Naive B cell (primary cell): ENCODE measurements at regions not wholly inside any gene's neighbourhood (a gene's known extent, or its start where the extent isn't known, plus 50 kb on each side); places are given as distances from the start of the nearest gene placed in this dataset.
"Not testable (repeated sequence)": the region's sequence is repeated elsewhere in the genome, so short reads cannot be mapped to it uniquely, and the experiment has no call there.

Source experiments
- ATAC-seq, 2 donors: fragments of 150-1000 bp; cut with Tn5 transposase; 2 replicates each; pipeline ENCODE4 v1.10.0; 2021; ENCODE audit warnings: low read depth in 2 of 2, mild to moderate bottlenecking in 2 of 2, moderate library complexity in 2 of 2
- DNase-seq: peaks from one replicate; pipeline ENCODE4 v3.0.0; 2022
- H3K27ac Mint-ChIP-seq, 6 donors: one replicate each; pipeline ENCODE4 v1.8.0; 2020 to 2022; ENCODE audit warnings: mild to moderate bottlenecking in 6 of 6, mixed read lengths in 6 of 6, moderate library complexity in 5 of 6, inconsistent platforms in 2 of 6
- H3K27me3 Mint-ChIP-seq, 3 donors: one replicate each; pipeline ENCODE4 v1.8.0; 2021 to 2022; ENCODE audit warnings: mixed read lengths in 3 of 3, mild to moderate bottlenecking in 1 of 3
- H3K36me3 Mint-ChIP-seq, 2 donors: one replicate each; pipeline ENCODE4 v1.8.0; 2020 to 2022; ENCODE audit warnings: mixed read lengths in 2 of 2, inconsistent platforms in 1 of 2, mild to moderate bottlenecking in 1 of 2
- H3K4me1 Mint-ChIP-seq, 3 donors: one replicate each; pipeline ENCODE4 v1.8.0; 2020 to 2022; ENCODE audit warnings: mixed read lengths in 3 of 3, inconsistent platforms in 1 of 3, mild to moderate bottlenecking in 1 of 3, moderate library complexity in 1 of 3
- H3K4me3 Mint-ChIP-seq, 8 donors: one replicate each; pipeline ENCODE4 v1.8.0; 2020 to 2022; ENCODE audit warnings: mild to moderate bottlenecking in 8 of 8, mixed read lengths in 8 of 8, moderate library complexity in 8 of 8, inconsistent platforms in 2 of 8
- H3K9me3 Mint-ChIP-seq, 7 donors: one replicate each; pipeline ENCODE4 v1.8.0; 2020 to 2022; ENCODE audit warnings: mixed read lengths in 7 of 7, mild to moderate bottlenecking in 5 of 7, inconsistent platforms in 2 of 7, moderate library complexity in 1 of 7

DNA sequence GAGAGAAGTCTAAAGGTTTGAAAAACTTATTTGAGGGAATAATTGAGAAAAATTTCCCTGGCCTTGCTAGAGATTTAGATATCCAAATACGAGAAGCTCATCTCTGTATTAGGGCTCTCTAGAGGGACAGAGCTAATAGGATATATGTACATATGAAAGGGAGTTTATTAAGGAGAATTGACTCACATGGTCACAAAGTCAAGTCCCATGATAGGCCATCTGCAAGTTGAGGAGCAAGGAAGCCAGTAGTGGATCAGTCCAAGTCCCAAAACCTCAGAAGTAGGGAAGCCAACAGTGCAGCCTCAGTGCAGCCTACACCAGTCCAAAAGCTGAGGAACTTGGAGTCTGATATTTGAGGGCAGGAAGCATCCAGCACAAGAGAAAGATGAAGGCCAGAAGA lies 126.7 kb downstream of the PJA2 start:
- Mint-ChIP-seq H3K9me3 (peaks cover 9 to 52% (median 32%) of the 10 kb centered on the region in 7 donors), H3K36me3 (peaks cover 30 to 33% of the 10 kb centered on the region in 2 donors)
- not testable (repeated sequence) for ATAC-seq, H3K4me3 Mint-ChIP-seq, H3K4me1 Mint-ChIP-seq, DNase-seq, H3K27ac Mint-ChIP-seq, H3K27me3 Mint-ChIP-seq

GRCh38 chr5:109281136-109281690 lies 128.6 kb downstream of the PJA2 start:
- no peaks in the 10 kb centered on the region for H3K4me1 Mint-ChIP-seq
- no peak for ATAC-seq
- peak overlapping the region in 1 of 8 donors; percentile 57 for H3K4me3 Mint-ChIP-seq
- H3K27me3 Mint-ChIP-seq: no peaks in the 10 kb centered on the region
- H3K27ac Mint-ChIP-seq: no peak overlapping the region
- peaks cover 6 to 33% (median 16%) of the 10 kb centered on the region in 7 donors for H3K9me3 Mint-ChIP-seq
- DNase-seq: no peak
- peaks cover 25 to 26% of the 10 kb centered on the region in 2 donors for H3K36me3 Mint-ChIP-seq

- ATAC-seq (no peak), DNase-seq (no peak)
- Mint-ChIP-seq H3K27ac (no peak overlapping the region), H3K4me3 (no peak overlapping the region), H3K27me3 (no peaks in the 10 kb centered on the region), H3K36me3 (no peaks in the 10 kb centered on the region), H3K9me3 (peaks cover 0 to 7% (median 0%) of the 10 kb centered on the region in 7 donors), H3K4me1 (no peaks in the 10 kb centered on the region)
These were observed 131.6 kb downstream of the PJA2 start for GRCh38 chr5:109278141-109278540.

- Mint-ChIP-seq H3K27ac (no peak overlapping the region), H3K36me3 (peaks cover 0 to under 1% of the 10 kb centered on the region in 2 donors), H3K4me1 (no peaks in the 10 kb centered on the region), H3K27me3 (no peaks in the 10 kb centered on the region), H3K4me3 (no peak overlapping the region), H3K9me3 (peaks cover 0 to 23% (median 11%) of the 10 kb centered on the region in 7 donors)
- DNase-seq: no peak
- ATAC-seq: no peak
These were observed 133.9 kb downstream of the PJA2 start for GRCh38 chr5:109275919-109276318.

- H3K9me3 Mint-ChIP-seq: peaks cover 4 to 40% (median 21%) of the 10 kb centered on the region in 7 donors
- H3K4me1 Mint-ChIP-seq: no peaks in the 10 kb centered on the region
- no peaks in the 10 kb centered on the region for H3K27me3 Mint-ChIP-seq
- DNase-seq (no peak), ATAC-seq (no peak)
- peaks cover 0 to 11% of the 10 kb centered on the region in 2 donors for H3K36me3 Mint-ChIP-seq
- H3K27ac Mint-ChIP-seq: no peak overlapping the region
- no peak overlapping the region for H3K4me3 Mint-ChIP-seq
These were observed 136.2 kb downstream of the PJA2 start for GRCh38 chr5:109273594-109273993.

DNA sequence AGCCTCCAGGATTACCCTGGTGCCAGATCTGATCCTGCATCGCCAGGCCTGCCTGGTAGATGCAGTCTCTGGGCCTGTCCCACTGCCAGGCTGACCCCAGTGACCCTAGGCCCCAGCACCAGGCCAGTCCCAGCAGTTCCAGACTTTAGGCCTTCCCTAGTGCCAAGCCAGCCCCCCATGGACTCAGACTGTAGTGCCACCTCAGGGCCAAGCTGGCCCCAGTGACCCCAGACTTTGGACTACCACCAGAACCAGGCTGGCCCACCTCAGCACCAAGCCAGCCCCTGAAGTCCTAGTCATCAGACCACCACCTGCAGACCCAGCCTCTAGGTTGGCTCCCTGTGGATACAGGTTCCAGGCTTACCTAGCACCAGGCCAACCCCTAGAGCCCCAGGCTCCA lies 142.5 kb downstream of the PJA2 start:
- Mint-ChIP-seq H3K4me3 (no peak overlapping the region), H3K4me1 (no peaks in the 10 kb centered on the region), H3K27me3 (no peaks in the 10 kb centered on the region), H3K27ac (no peak overlapping the region), H3K9me3 (peaks cover 4 to 40% (median 20%) of the 10 kb centered on the region in 7 donors), H3K36me3 (peaks cover 0 to 11% of the 10 kb centered on the region in 2 donors)
- DNase-seq (no peak), ATAC-seq (no peak)

GRCh38 chr5:109258755-109259154 lies 151.0 kb downstream of the PJA2 start:
- H3K4me3 Mint-ChIP-seq: no peak overlapping the region
- peaks cover 6 to 13% of the 10 kb centered on the region in 2 donors for H3K36me3 Mint-ChIP-seq
- no peak for ATAC-seq
- no peaks in the 10 kb centered on the region for H3K4me1 Mint-ChIP-seq
- no peaks in the 10 kb centered on the region for H3K27me3 Mint-ChIP-seq
- peaks cover 0 to 8% (median 2%) of the 10 kb centered on the region in 7 donors for H3K9me3 Mint-ChIP-seq
- H3K27ac Mint-ChIP-seq: peak overlapping the region in 1 of 6 donors; percentile 64
- no peak for DNase-seq

GRCh38 chr5:109256486-109256885 lies 153.3 kb downstream of the PJA2 start:
- no peak overlapping the region for H3K27ac Mint-ChIP-seq
- H3K27me3 Mint-ChIP-seq: no peaks in the 10 kb centered on the region
- peaks cover 6 to 13% of the 10 kb centered on the region in 2 donors for H3K36me3 Mint-ChIP-seq
- H3K4me3 Mint-ChIP-seq: no peak overlapping the region
- no peak for DNase-seq
- ATAC-seq: no peak
- no peaks in the 10 kb centered on the region for H3K4me1 Mint-ChIP-seq
- H3K9me3 Mint-ChIP-seq: peaks cover 0 to 8% (median 2%) of the 10 kb centered on the region in 7 donors

GRCh38 chr5:109254511-109254910 lies 155.3 kb downstream of the PJA2 start:
- Mint-ChIP-seq H3K4me1 (no peaks in the 10 kb centered on the region), H3K9me3 (peaks cover 0 to 8% (median 2%) of the 10 kb centered on the region in 7 donors), H3K27me3 (no peaks in the 10 kb centered on the region), H3K27ac (no peak overlapping the region), H3K4me3 (no peak overlapping the region), H3K36me3 (peaks cover 6 to 13% of the 10 kb centered on the region in 2 donors)
- ATAC-seq (no peak), DNase-seq (no peak)

- DNase-seq: no peak
- Mint-ChIP-seq H3K27ac (peak overlapping the region in 1 of 6 donors; percentile 75), H3K27me3 (no peaks in the 10 kb centered on the region)
These were observed 156.5 kb downstream of the PJA2 start for GRCh38 chr5:109253262-109253661.

GRCh38 chr5:109252731-109253130 lies 157.0 kb downstream of the PJA2 start:
- ATAC-seq (no peak), DNase-seq (no peak)
- Mint-ChIP-seq H3K27ac (no peak overlapping the region), H3K27me3 (no peaks in the 10 kb centered on the region), H3K9me3 (peaks cover 0 to 1% (median 0%) of the 10 kb centered on the region in 7 donors), H3K4me3 (no peak overlapping the region), H3K4me1 (peaks cover 0 to 14% (median 0%) of the 10 kb centered on the region in 3 donors), H3K36me3 (peaks cover 0 to 4% of the 10 kb centered on the region in 2 donors)

More at GRCh38 chr5:109253262-109253661, 156.5 kb downstream of the PJA2 start:
- Mint-ChIP-seq H3K4me1 (peaks cover 0 to 10% (median 0%) of the 10 kb centered on the region in 3 donors), H3K9me3 (peaks cover 0 to 2% (median 0%) of the 10 kb centered on the region in 7 donors), H3K4me3 (no peak overlapping the region), H3K36me3 (peaks cover 0 to 4% of the 10 kb centered on the region in 2 donors)
- no peak for ATAC-seq

DNA sequence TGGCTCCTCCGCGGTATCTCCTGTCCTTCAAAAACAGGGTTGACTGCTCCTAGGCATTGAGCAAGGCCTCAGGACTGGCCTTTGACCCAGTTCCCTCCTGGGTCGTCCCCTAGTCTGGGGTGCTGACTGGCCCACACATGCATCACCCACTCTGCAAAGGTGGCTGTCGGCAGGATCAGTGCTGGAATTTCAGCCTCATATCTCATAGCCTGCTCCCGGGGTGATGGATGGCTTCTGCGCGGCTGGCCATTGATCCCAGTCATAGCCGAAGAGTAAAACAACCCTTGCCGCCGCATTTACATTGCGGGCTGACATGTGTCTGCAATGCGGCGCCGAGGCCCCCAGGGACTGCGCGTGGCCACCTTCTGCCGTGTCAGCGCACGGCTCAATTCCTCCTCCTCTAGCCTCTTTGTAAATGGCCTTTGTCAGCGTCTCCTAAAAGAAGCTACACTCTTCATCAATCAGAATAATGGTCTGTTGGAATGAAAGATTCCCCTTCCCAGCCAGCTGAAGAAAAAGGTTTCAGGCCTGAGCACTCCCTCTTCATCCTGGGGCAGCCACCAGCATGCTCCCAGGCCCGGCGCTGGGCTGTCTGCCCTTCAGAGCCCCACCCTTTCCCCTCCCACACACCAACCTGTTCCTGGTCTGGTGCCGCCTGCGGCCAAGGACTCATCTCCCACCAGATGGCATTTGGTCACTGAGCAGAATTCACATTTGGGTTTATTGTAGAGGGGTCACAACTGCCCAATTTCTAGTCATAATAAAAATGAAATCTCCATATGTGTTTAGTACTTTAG lies 159.0 kb downstream of the PJA2 start:
- no peak for ATAC-seq
- Mint-ChIP-seq H3K4me1 (peaks cover 0 to 20% (median 6%) of the 10 kb centered on the region in 3 donors), H3K9me3 (peaks cover 13 to 20% (median 16%) of the 10 kb centered on the region in 7 donors), H3K36me3 (peaks cover 17% of the 10 kb centered on the region in 2 donors), H3K27me3 (peaks cover 0 to 4% (median 0%) of the 10 kb centered on the region in 3 donors), H3K4me3 (no peak overlapping the region), H3K27ac (no peak overlapping the region)
- DNase-seq: no peak

- H3K4me3 Mint-ChIP-seq: no peak overlapping the region
- H3K27ac Mint-ChIP-seq: no peak overlapping the region
- peaks cover 0 to 4% (median 0%) of the 10 kb centered on the region in 3 donors for H3K27me3 Mint-ChIP-seq
- H3K36me3 Mint-ChIP-seq: peaks cover 18% of the 10 kb centered on the region in 2 donors
- peaks cover 15 to 23% (median 18%) of the 10 kb centered on the region in 7 donors for H3K9me3 Mint-ChIP-seq
- ATAC-seq (no peak), DNase-seq (no peak)
- peaks cover 0 to 20% (median 6%) of the 10 kb centered on the region in 3 donors for H3K4me1 Mint-ChIP-seq
These were observed 159.7 kb downstream of the PJA2 start for GRCh38 chr5:109250080-109250479.

GRCh38 chr5:109249126-109249525 lies 160.6 kb downstream of the PJA2 start:
- H3K4me1 Mint-ChIP-seq: peaks cover 0 to 20% (median 6%) of the 10 kb centered on the region in 3 donors
- peaks cover 0 to 4% (median 0%) of the 10 kb centered on the region in 3 donors for H3K27me3 Mint-ChIP-seq
- ATAC-seq (no peak), DNase-seq (no peak)
- H3K27ac Mint-ChIP-seq: no peak overlapping the region
- peaks cover 15 to 26% (median 20%) of the 10 kb centered on the region in 7 donors for H3K9me3 Mint-ChIP-seq
- H3K4me3 Mint-ChIP-seq: peak overlapping the region in 1 of 8 donors; percentile 4
- peaks cover 14 to 18% of the 10 kb centered on the region in 2 donors for H3K36me3 Mint-ChIP-seq
